ENCODE measurements at regions not wholly inside any gene's neighbourhood (a gene's known extent, or its start where the extent isn't known, plus 50 kb on each side); places are given as distances from the start of the nearest gene placed in this dataset.
A peak's percentile ranks its signal among the peaks of the same experiment; 100 is the strongest.

- no peak for DNase-seq
Observed at GRCh38 chr7:17520941-17521340, 222.5 kb downstream of the AHR start.

- DNase-seq, result no peak
Observed at GRCh38 chr7:17521437-17521836, 223.0 kb downstream of the AHR start.

DNA sequence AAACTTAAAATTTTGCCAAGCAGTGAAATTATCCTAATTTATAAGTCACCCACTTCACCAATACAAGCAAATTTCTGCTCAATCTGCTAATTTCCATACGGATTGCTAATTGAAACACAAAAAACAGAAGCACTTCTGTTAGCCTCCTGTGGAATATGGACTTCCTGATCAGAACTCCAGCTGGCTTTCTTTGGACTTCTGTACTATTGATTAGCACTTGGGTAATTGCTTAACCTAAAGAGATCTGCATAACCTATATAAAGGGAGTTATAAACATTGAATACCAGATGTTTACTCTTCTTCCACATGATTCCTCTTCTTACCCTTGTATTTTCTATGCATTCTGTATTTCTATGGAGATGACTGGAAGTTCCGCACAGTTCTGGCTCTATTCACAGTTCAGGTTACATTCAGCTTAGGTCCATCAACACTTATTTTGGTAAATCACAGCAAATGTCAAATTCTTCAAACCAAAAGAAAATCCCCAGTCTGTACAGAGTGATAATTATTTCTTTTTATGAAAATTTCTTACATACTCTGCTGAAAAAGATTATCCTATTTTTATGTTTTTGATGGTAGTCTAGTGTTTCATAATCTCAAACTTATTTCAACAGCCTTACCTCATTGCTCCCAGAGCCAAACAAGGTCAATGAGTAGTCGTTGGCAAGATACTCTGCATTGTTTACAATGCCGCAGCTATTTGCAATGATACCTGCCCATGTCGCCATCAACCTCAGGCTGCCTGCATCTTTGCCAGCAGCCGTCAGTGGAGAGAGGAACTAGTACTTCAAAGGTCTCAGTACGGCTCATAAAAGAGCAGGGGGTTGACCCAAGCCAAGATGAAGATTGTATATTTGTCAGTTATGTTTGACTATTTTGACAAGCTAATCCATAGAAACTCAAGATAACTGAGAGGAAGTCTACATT is 225.6 kb downstream of the AHR start:
- no peak for DNase-seq

GRCh38 chr7:17524746-17525145 is 226.3 kb downstream of the AHR start:
- no peak for DNase-seq

DNA sequence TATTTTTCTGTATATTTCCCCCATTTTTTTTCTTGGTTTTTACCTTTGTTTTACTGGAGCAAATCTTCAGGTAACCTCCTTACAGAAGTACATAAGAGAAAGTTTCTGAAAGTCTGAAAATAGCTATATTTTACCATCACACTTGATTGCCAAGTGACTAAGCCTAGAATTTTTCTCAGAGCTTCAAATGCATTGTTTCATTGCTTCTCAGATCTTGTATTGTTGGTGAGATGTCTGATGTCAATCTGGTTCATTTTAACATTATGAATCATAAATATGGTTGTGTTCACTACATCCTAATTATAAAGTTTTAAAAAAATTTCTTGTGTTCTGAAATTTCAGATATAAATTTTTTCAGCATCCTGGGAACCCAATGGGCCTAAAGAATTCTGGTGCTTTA is 228.2 kb downstream of the AHR start:
- no peak for DNase-seq

DNA sequence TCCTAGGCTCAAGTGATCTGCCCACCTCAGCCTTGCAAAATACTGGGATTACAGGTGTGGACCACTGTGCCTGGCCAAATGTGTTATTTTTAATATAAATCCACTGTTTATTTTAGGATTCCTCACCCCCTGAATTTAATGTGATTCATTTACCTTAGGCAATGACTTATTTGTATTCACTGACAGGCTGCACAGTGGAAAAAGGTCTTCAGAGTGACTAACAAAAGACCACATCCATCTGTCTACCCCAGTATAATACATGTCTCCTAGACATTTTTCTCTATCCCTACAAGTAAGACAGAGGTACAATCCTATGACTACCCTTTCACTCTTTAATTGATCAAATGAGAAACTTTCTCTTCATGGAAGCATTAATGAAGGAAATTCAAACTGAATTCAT is 230.2 kb downstream of the AHR start:
- DNase-seq, result no peak

DNA sequence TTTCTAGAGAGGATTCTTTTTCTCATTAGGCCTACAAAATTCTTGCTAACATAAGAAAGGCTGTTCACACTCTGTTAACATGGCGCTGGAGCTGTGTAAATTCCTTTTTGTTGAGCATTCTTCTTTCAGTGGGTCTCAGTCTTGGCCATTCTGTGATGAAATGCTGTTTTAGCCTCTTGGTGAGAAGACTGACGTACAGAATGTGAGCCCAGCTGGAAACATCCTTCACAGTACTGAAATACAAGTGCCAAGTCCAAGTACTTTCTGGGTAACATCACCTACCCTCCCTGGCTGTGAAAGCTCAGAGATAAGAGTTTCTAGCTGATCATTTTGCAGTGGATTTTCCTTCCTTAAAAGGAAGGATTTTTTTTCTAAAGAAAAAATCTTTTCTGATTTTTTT is 231.8 kb downstream of the AHR start:
- DNase-seq, result no peak

DNA sequence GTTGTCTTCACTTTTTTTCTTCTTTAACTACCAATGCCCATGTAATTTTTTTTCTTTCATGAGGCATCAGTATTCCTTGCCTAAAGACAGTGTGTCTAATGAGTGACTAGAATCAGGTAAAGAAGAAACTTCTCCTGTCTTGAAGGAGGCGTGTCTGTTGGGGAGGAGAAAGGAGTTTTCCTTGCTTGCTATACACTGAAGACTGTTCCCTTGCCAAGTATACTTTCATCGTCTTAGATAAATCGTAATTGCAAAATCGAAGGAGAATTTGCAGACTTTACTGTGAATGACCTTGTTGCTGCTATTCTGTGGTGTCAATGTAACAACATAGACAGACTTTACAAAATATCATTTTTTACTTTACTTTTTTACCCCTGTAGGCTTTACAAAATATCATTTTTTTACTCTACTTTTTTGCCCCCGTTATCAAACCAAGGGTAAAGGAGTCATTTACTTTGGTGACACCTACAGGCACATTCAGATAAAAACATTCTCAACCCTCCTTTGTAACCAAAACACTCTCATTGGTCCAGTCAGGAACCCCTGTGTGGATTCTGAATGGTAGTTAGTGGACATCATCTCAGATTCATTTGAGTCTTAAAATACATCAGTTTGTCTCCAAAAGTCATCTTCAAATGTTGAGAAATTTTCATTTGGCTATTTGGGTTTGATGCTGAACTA is 232.4 kb downstream of the AHR start:
- peak in 1 of 51 donors; percentile 11 for DNase-seq

DNA sequence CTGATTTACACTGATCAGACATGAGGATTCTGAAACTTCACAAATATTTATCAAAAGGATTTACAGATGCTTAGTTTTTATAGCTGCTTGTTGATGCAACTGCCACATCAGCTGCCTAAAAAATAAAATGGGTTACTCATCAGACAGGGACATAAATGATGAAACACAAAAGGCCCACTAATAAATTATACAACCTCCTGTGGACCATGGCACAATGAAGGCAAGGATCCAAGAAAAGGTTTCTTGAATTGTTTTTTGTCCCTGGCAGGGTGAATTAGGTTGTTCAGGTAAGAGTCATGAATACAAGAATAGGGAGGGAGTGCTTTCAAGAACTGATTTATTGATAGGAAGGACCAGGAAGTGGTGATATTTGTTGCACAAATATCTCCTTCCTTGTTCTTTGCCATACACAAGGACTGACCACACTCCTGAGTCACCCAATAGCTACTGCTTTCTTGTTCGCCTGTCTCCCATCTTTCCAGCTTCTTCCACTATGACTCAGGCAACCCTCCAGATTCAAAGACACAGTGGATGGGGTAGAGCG is 234.5 kb downstream of the AHR start:
- DNase-seq, result no peak

DNA sequence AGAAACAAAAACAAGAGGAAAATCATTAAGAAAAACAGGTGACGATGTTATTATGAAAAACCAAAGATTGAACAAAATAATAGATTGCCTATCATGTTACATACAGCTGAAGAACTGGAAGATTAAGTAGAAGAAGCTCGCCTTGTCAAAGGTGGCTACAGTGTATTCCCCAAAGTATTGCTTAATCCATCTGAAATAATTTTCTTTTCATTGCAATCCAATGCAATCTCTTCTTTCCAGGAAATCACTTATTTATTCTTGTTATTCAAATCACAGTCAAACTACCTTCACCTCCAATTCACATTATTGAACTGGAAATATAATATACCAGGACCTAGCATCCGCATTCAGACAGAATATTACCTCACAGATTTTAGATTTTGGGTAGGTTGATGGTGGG is 235.9 kb downstream of the AHR start:
- DNase-seq, result no peak

GRCh38 chr7:17535776-17536175 is 237.3 kb downstream of the AHR start:
- no peak for DNase-seq

DNA sequence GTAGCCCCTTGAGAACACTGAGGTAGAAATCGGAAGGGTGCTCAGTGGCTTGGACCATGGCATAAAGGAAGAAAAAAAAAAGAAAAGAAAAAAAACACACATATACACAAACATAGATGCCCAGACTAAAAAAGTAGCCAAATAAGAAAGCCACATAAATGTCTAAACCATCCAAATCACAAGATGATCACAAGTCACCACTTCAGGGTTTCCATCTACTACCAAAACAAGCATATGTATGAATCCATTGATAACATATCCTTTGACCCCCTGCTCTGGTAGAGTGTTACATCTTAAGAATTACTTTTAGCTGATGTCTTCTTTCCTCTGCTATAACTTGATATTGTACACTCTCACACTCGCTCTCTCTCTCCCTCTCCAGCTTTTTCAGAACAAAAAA is 245.9 kb downstream of the AHR start:
- no peak for DNase-seq

DNA sequence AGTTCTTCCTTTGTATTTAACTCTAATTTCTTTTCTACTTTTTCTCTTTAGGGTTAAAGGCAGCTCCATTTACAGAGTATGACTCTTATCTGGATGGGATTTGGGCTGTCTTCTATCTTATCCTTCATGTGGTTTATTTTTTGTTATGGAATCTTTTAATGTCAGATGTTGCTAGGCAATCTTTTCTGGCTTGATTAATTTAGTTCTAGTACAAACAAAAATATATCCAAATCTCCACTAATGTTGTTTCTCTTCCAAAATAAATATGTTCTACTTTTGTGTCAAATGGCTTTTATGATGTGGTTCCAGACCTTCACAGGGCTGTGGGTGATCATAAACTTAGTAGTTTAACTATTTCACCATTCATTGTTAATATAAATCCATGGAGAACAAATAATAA is 246.9 kb downstream of the AHR start:
- no peak for DNase-seq

- no peak for DNase-seq
Observed at GRCh38 chr7:17546189-17546588, 247.7 kb downstream of the AHR start.

DNA sequence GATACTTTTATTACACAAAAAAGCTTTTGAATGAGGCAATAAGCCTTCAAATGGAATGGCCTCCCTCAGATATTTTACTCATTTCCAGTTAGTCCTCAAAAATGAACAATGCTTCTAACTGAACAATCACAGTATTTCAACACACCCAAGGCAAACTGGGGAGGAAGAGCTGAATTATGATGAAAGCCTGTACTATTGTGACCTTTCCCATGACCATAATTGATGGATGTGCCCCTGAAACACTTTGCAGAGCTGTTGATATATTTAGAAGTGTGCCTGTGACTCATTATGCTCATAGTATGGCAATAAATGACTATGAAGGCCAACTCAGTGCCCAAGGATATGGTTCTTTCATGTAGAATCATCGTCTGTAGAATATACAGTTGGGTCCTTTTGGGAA is 248.1 kb downstream of the AHR start:
- no peak for DNase-seq

DNA sequence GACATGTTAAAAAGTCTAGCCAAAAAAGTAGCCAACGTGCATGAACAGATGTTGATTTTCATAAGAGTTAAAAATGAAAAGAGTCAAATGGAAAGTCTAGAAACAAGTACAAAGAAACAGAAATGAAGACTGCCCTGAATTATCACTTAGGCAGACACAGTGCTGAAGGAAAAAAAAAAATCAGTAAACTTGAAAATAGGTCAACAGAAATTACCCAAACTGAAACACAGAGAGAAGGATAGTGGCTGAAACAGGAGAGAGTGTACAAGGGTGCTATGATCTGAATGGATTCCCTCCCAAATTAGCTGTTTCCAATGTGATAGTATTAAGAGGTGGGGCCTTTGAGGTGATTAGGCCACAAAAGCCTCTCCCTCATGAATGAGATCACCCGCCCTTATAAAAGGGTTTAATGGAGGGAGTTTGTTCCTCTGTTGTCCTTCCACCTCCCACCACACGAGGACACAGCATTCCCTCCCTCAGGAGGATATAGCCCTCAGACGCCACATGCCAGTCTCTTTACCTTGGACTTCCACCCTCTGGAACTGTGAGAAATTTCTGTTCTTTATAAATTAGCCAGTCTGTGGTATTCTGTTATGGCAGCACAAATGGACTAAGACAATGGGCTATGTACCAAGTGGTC is 249.7 kb downstream of the AHR start:
- DNase-seq, result no peak

DNA sequence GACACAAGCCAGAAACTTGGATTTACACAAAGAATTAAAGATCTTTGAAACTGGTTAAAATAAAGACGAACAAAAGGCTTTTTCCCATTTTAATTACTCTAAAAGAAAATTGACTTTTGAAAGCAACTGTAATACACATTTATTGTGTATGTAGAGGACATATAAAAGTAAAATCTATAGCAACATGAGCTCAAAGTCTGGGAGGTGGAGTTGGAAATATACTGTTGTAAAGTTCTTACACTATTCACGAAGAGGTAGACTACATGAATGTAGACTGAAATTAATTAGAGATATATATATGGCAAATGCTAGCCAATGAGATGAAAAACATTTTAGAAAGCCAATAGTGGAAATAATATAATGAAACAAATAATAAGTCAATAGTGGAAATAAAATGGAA is 251.0 kb downstream of the AHR start:
- DNase-seq, result no peak

GRCh38 chr7:17552373-17552772 is 253.9 kb downstream of the AHR start:
- no peak for DNase-seq

DNA sequence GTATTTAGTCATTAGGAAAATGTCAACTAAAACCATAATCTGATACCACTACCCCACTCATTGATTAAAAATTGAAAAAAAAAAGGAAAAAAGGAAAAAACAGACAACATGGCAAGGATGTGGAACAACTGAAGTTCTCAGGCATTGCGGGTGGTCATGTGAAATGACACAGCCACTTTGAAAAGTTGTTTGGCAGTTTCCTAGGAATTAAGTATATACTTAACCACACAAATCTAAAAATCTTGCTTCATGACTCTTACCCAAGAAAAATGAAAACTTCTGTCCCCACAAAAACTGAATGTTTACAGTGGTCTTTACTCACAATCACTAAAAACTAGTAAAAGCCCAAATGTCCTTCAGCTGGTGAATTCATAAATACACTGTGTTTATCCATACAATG is 254.5 kb downstream of the AHR start:
- no peak for DNase-seq

DNA sequence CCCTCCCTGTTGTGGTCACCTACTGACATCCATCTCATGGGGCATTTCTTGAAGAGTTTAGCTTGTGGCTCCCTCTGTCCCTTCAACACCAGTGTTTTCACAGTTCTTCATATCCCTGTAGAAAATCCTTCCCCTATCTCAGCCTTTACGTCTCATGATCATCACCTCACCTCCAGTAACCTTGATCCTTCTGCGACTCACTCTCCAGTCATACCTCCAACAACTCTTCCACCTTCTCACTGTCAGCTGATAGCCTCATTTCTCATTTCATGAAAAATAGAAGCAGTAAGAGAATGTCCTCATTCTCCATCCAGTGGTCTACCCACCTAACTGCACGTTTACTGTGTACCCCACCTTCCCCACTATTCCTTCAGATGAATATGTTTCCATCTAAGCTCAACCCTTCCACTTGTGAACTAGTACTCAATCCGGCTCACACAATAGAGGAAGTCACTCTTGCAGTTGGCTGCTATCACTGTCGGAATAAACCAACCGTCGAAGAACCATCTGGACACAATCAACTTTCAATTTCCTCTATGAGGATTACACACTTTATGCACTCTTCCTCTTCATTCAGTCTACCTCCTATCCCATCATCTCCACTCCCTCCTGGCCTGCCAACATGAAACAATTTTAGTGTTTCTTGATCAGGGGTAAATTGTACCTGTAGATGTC is 256.0 kb downstream of the AHR start:
- no peak for DNase-seq

DNA sequence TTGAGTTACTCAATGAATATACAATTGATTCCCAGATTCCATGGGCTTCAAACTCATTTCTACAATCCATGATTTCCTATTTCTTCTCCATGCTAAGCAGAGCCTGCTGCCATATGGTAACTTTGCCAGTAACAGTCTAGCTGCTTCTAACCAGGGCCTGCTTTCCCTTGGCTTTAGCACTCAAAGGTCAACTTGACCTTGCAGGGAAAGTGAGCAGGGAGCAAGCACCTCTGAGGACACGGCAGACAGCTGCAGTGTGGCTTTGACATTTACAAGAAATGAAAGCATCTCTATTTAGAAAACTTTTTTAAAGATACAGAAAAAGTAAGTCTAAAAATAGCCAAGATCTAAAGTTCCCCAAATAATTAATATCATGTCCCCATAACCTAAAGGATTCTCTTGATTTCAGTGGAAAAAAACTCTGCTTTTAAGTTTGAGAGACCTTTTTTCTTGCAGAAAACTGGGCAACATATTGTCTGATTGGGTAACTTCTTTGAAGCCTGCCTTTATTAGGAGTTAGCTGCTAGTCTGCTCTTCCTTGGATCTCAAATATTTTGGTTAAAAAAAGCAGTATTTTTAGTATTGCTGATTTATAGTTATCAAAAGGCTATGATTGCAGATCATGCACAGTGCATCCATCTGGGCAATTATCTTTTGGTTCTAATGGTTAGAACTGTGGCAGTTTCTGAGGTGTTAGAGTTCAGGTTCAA is 257.9 kb downstream of the AHR start:
- DNase-seq, result no peak
